GM23338 (cell line): ENCODE measurements at regions not wholly inside any gene's neighbourhood (a gene's known extent, or its start where the extent isn't known, plus 50 kb on each side); places are given as distances from the start of the nearest gene placed in this dataset.

Source experiments
- CREB1 ChIP-seq: fragments of 250-450 bp; sonication (Bioruptor Pico); IDR thresholded peaks from 2 replicates; pipeline ENCODE4 v1.5.0; 2020; ENCODE audit warnings: low read depth, mild to moderate bottlenecking, moderate library complexity
- CTCF ChIP-seq, 2 experiments: fragments of 200-600 bp in 1 of 2; sonication (generic) in 1 of 2; conservative IDR thresholded peaks; 2 replicates each; pipeline versions ENCODE4 v1.5.1 to v1.6.1; 2016 to 2017; ENCODE audit warnings: antibody characterized with exemption in 2 of 2, low read depth in 2 of 2, mild to moderate bottlenecking in 2 of 2, moderate library complexity in 1 of 2
- REST ChIP-seq: IDR thresholded peaks from one replicate; pipeline ENCODE4 v1.6.1; 2018; ENCODE audit warnings: antibody characterized with exemption; ENCODE audit not compliant: unreplicated experiment
- STAT1 ChIP-seq: IDR thresholded peaks from one replicate; pipeline ENCODE4 v1.6.1; 2016; ENCODE audit warnings: antibody characterized with exemption; ENCODE audit not compliant: unreplicated experiment

- TF ChIP-seq CREB1 (CRISPR knock-in tag) = no peak
- TF ChIP-seq CTCF (conservative IDR thresholded peaks at IDR 0.05; ENCODE audit: low read depth in 2 of 2) = no peak
- TF ChIP-seq STAT1 = no peak
- no peak for TF ChIP-seq REST
These were observed 193.2 kb downstream of the IRS2 start for GRCh38 chr13:109593230-109593629.
